ENCODE measurements at regions not wholly inside any gene's neighbourhood (a gene's known extent, or its start where the extent isn't known, plus 50 kb on each side); places are given as distances from the start of the nearest gene placed in this dataset.

DNA sequence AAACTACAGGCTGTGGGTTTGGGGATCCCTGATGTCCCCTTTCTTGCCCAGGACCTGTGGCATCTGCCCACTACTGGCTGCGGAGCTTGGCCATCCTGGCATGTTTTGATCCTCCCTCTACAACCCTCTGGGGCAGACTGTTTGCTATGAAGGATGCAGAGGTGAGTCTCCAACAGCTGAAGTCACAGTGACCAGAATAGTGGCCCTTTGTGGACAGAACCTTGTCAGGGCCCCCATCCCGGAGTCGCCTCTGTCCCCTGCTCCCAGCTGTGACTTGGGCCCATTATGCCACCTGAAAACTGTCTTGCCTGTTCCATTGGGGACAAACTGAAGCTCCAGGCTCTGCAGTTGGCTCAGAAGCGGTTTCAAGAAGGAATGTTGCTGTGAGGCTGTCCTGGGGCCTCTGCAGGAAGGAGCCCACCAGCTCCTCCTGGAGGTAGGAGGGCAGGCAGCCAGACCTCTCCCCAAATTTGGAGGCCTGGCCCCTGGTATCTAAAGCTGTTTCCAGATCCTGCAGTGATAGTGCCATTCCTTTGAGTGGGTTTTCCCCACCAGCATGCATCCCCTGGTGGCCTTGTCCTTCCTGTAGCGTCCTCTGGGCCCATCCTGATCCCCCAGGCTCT lies 93.3 kb downstream of the BARX1 start:
- ATAC-seq, result no peak
- H3K4me1 ChIP-seq, result no peaks in the 10 kb centered on the region
- no peak for TF ChIP-seq POLR2A (IDR thresholded peaks at IDR 0.05)
- TF ChIP-seq, protein P1, sequence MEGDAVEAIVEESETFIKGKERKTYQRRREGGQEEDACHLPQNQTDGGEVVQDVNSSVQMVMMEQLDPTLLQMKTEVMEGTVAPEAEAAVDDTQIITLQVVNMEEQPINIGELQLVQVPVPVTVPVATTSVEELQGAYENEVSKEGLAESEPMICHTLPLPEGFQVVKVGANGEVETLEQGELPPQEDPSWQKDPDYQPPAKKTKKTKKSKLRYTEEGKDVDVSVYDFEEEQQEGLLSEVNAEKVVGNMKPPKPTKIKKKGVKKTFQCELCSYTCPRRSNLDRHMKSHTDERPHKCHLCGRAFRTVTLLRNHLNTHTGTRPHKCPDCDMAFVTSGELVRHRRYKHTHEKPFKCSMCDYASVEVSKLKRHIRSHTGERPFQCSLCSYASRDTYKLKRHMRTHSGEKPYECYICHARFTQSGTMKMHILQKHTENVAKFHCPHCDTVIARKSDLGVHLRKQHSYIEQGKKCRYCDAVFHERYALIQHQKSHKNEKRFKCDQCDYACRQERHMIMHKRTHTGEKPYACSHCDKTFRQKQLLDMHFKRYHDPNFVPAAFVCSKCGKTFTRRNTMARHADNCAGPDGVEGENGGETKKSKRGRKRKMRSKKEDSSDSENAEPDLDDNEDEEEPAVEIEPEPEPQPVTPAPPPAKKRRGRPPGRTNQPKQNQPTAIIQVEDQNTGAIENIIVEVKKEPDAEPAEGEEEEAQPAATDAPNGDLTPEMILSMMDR (IDR thresholded peaks at IDR 0.05 in 4 of 5, conservative IDR thresholded peaks at IDR 0.05 in 1 of 5), result no peak
- intact Hi-C loops (cut with DNase I; ENCODE audit: low total_unique reads) (no loop called here), in situ Hi-C loops (cut with MboI; ENCODE audit: low sequenced_read_pairs in 4 of 4) (no loop called here)
- H3K27me3 ChIP-seq, result peaks cover 25 to 29% (median 28%) of the 10 kb centered on the region in 3 donors
- no peak overlapping the region for H3K4me3 ChIP-seq
- H3K9me3 ChIP-seq, result no peaks in the 10 kb centered on the region
- no peaks in the 10 kb centered on the region for H3K36me3 ChIP-seq
- DNase-seq, result no peak
- no peak overlapping the region for H3K27ac ChIP-seq

DNA sequence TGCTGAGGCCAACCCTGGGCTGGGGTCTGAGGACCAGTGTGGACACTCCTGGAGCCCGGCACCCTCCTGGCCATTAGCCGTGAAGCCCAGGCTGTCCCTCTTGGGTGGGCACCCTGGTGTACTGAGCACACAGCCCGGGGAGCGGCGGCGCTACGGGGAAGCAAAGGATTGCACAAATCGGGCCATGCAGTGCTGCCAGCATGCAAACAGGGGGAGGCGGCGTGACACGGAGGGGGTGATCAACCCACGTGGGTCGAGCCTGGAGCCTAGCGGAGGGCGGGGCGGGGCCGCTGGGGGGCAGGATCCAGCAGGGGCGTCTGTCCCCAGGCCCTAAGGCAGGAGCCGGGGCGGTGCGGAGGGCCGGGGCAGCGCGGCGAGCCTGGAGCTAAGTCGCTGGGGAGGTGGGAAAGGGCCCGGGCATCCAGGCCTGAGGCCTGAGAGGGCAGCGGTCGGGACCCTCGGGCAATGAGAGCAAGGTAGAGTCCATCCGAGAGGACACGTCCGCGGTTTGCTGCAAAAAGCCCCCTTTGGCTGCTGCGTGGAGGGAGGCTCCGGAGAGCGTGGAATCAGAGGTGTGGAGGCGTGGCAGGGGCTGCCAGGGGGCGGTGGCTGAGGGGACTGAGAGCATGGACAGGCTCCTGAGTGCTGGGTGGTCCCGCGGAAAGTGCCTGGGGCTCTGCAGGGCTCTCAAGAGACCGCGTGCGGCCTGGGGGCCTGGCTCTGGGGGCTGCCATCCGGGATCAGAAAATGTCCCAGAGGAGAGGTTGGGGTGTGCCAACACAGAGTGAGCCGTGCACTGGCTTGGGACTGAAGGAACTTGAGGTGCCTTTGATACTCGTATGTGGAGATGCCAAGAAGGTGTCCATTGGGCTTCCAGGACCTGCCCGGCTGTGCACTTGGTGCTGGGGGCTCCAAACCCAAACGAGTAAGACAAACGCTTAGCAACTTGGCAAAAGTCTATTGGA lies 94.2 kb downstream of the BARX1 start:
- H3K27me3 ChIP-seq, result peaks cover 25 to 29% (median 29%) of the 10 kb centered on the region in 3 donors
- H3K4me3 ChIP-seq, result no peak overlapping the region
- TF ChIP-seq, protein P1 (IDR thresholded peaks at IDR 0.05 in 4 of 5, conservative IDR thresholded peaks at IDR 0.05 in 1 of 5), result no peak
- no peak for TF ChIP-seq POLR2A (IDR thresholded peaks at IDR 0.05)
- no peaks in the 10 kb centered on the region for H3K9me3 ChIP-seq
- DNase-seq, result no peak
- no peak overlapping the region for H3K27ac ChIP-seq
- no peaks in the 10 kb centered on the region for H3K36me3 ChIP-seq
- no peak for ATAC-seq
- no peaks in the 10 kb centered on the region for H3K4me1 ChIP-seq
- intact Hi-C loops (cut with DNase I; ENCODE audit: low total_unique reads) (no loop called here), in situ Hi-C loops (cut with MboI; ENCODE audit: low sequenced_read_pairs in 4 of 4) (no loop called here)

DNA sequence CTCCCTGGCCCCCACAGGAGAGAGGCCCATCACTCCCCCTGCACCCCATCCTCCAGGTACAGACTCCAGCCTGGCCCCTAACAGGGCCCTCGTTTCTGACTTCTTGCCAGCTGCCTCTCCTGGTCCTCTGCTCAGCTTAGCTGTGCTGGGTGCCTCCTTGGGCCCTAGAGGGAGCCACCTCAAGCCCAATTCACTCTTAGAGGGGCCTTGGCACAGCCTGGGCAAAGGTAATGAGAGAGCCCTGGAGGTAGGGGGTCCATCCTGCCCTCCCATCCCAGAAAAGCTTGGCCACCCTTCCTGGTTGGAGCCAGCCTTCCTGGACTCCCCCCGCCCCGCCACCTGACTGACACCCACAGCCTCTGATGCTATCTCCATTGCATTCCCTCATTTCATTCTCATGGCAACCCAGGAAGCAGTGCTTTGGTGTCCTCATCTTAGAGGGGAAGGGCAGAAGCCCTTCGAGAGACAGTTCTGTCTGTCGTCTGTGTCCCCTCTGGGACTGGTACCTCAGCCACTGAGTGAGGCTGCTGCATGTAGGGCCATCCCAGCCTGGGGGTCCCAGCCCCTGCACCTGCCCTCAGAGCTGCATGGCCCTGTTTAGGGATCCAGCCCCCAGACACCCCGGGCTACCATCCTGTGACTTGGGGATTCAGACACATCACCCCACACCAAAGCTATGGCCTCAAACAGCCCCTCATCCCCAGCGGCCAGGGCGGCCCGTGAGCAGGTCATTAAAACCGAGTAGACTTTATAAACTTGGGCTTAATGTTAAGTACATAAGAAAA lies 95.5 kb downstream of the BARX1 start:
- Histone ChIP-seq H3K27me3 (peaks cover 25 to 29% (median 29%) of the 10 kb centered on the region in 3 donors), H3K27ac (no peak overlapping the region), H3K4me1 (no peaks in the 10 kb centered on the region), H3K9me3 (no peaks in the 10 kb centered on the region), H3K4me3 (no peak overlapping the region), H3K36me3 (no peaks in the 10 kb centered on the region)
- DNase-seq (no peak), ATAC-seq (no peak)
- TF ChIP-seq, protein P1 (IDR thresholded peaks at IDR 0.05 in 4 of 5, conservative IDR thresholded peaks at IDR 0.05 in 1 of 5), result no peak
- no peak for TF ChIP-seq POLR2A (IDR thresholded peaks at IDR 0.05)
- intact Hi-C loops (cut with DNase I; ENCODE audit: low total_unique reads), result no loop called here
- in situ Hi-C loops (cut with MboI; ENCODE audit: low sequenced_read_pairs in 4 of 4), result no loop called here

DNA sequence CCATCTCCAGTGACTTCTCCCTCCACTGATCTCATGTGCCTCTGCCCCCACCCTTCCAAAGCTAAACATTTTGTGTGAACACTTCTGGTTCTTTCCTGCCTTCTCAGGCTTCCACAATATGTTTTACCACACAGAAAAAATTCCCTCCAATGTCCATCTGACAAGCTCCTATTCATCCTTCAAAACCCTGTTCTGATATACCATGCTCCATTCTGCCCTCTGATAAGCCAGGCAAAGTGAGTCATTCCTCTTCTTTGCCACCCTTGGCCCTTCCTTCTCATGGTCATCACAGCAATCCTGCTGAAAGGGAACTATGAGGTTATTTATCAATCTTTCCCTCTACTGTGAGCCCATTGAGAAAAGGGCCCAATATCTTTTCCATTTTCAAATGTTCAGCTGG lies 97.6 kb downstream of the BARX1 start:
- Histone ChIP-seq H3K4me3 (no peak overlapping the region), H3K4me1 (no peaks in the 10 kb centered on the region), H3K27me3 (peaks cover 25 to 29% (median 27%) of the 10 kb centered on the region in 3 donors), H3K36me3 (no peaks in the 10 kb centered on the region), H3K27ac (no peak overlapping the region), H3K9me3 (no peaks in the 10 kb centered on the region)
- ATAC-seq (no peak), DNase-seq (no peak)
- TF ChIP-seq POLR2A (IDR thresholded peaks at IDR 0.05), result no peak
- in situ Hi-C loops (cut with MboI; ENCODE audit: low sequenced_read_pairs in 4 of 4), result no loop called here
- intact Hi-C loops (cut with DNase I; ENCODE audit: low total_unique reads), result no loop called here

Measured in gastrocnemius medialis (tissue), 4 donors.